T47D (cell line): ENCODE measurements at regions not wholly inside any gene's neighbourhood (a gene's known extent, or its start where the extent isn't known, plus 50 kb on each side); places are given as distances from the start of the nearest gene placed in this dataset.

Experiments used
- DNase-seq, 2 experiments: peaks; one replicate each; pipeline versions ENCODE4 v3.0.0 to v3.0.0-alpha.2; 2011 to 2012; ENCODE audit warnings: low read depth in 1 of 2, low spot score in 1 of 2
- JUND ChIP-seq: IDR thresholded peaks from 2 replicates; pipeline ENCODE4 v1.6.1; 2012; ENCODE audit warnings: low read depth
- in situ Hi-C: cut with HindIII; loops from 2 replicates; pipeline ENCODE4 v1.10.0; 2016; ENCODE audit warnings: low sequenced_read_pairs, low pct_unique_long_range_greater_than_20kb

DNA sequence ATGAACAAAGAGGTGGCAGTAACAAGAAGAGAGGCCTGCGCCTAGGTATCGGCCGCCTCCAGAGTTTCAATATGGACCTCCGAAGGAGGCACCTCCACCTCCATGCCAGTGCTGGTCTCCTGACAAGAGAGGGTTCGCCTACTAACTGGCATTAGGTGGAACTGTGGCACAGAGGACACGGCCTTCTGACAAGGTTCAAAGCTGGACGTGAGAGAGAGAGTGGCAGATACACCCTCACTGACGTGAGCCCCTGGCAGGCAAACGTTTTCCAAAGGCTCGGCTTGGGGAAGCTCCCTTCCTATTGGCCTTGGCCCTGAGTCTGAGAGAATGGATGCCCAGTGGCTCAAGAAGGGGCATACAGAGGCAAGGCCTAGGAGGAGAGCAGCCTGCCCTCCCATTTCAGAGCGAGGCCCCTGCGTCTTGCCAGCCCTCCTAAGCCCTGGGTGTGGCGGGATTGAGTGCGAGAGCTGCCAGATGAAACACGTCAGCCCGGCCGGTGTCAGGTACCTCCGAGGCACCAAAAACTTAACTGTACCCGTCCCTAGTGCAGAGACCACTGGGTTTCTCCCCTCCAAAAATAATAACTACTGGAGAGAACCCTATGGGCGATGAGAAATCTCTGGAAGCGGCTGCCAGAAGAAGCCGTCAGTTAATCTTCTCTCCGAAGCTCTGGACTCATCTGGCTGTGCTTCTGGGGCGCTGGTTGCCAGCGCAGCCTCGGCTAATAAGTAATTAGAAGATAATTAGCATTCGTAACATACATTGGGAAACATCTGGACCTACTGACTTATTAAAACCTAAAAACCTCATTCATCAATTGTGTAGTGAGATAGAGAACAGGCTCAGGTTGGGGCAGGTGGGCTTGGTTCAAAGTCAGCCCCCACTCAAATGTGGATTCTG lies 283.6 kb downstream of the NPHP4 start:
- no peak for DNase-seq
- TF ChIP-seq JUND = no peak
- in situ Hi-C loops = no loop called here

DNA sequence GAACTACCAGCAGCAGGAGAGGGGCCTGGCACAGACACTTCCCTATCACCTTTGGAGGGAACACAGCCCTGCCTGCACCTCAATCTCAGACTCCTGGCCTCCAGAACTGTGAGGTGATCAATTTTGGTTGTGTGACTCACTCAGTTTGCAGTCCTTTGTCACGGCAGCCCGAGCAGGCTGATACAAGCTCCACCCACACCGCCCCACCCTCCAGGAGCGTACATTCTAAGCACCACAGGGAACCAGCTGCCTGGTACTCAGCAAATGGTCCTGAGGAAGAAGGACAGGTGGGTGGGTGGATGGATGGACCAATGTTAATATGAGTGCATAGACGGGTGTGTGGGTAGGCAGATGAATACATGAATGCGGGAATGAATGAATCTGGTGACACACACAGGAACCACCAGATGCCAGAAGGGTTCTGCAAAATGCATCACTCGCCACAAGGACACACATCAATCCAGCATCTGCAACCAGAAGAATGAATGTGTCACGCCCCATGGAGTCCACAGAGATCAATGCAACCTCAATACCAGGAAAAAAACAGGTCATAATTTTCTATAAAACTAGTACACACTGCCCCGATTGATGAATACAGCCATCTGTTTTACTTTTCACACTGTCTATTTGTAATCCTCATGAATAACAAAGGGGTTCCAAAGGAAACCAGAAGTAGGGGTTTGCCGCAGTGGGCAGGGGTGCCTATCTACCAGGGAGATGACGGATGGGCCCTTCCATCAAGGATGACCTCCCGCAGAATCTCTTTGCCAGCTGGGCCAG lies 284.5 kb downstream of the NPHP4 start:
- in situ Hi-C loops = no loop called here
- TF ChIP-seq JUND = no peak
- DNase-seq = no peak

DNA sequence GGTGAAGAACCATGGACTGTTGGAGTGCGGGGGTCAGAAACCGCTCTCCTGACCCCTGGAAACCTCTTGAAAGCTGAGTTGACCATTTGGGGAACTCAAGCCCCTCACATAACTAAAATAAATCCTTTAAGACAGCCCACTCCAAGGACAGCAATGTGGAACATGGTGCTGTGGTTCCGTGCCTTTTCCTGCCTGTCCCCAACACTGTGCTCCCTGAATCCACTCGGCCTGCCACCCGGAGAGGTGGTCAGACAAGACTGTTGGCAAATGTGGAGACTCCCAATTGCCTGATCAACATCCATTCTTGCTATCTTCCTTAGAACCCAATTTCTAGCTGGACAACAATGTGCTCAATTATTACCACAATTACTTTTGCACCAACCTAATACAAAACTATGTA lies 286.0 kb downstream of the NPHP4 start:
- DNase-seq = no peak
- in situ Hi-C loops = no loop called here
- no peak for TF ChIP-seq JUND

DNA sequence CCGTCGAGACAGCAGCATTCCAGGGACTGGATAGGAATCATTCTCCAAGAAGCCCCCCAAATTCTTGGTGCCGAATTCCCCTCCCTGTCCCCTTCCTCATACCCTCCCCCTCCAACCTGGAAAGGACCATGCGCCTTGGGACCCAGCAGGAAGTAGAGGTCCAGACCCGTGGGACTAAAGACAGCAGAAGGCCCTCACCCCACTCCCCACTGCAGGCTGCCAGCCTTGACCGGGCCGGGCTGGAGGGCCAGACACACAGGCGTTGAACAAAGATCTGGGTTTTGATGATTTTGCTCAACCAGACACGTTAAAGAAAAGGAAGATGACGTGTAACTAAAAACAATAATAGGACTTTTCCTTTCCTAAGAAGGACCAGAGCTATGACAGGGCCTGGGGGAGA lies 286.5 kb downstream of the NPHP4 start:
- DNase-seq = no peak
- in situ Hi-C loops = no loop called here
- no peak for TF ChIP-seq JUND

DNA sequence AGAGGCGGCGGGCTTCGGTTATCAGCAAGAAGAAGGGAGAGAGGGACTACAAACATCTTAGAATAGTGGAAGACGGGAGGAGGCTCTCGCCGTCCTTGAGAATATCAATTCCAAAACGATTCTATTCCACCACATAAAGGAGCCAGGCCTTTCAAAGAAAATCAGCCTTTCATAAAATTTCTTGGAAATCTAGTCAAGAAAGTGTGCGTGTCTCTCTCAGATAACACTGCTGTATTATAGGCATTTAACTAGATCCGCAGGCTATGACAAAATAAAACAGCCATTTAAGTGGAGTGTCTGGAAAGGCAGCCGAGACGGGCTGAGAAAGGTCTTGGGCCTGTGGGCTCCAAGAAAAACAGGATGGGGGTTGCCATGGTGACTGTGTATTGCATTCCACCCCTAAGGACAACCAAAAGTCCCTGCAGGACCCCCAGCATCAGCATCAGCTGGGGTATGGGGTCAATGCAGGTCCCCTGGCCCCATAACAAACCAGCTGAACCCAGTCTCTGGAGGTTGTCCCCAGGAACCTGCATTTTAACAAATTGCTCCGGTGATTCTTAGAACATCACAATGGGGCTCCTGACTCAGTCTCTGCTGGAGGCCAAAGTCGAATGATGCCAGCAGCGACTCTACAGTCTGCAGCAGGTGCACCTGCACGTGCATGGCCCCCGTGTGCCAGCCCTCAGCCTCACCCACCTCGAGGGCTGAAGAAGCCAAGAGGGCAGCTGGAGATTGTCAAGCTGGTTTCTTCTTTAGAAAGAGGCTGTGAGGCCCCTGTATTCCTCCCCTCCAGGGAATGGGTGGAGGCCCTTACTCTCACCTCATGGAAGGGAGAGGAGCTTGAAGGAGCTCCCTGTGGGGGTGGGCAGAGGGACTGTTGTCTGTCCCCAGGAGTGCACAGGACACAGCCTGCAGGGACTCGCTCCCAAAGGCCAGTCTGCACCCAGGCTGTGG lies 287.4 kb downstream of the NPHP4 start:
- in situ Hi-C loops = no loop called here
- DNase-seq = no peak
- TF ChIP-seq JUND = no peak

DNA sequence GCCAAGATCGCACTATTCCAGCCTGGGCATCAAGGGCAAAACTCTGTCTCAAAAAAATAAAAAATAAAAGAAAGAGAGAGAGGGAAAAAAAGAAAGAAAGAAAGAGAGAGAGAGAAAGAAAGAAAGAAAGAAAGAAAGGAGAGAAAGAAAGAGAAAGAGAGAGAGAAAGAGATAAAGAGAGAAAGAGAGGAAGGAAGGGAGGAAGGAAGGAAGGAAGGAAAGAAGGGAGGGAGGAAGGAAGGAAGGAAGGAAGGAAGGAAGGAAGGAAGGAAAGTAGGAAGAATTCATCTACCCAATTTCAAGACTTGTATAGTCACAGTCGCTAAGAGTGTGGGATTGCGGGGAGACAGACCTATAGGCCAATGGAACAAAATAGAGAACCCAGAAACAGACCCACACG lies 290.6 kb downstream of the NPHP4 start:
- DNase-seq = no peak
- TF ChIP-seq JUND = no peak
- in situ Hi-C loops = no loop called here

DNA sequence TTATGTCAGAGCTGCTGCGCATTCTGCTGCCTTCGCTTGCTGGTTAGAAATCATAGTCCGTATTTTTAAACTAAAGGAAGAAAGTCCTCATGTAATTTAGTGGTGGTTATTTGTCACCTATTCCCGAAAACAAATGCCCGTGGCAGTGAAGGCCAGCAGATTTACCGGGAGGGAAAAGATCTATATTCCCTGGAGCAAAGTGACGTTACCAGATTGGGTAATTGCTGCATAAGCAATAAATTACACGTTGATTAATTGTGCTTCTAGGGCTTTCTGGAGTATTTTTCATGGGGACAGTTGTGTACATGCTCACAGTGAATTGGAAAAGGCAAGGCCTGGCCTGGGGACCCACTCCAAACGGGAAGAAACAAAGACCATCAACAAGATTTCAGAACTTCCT lies 298.7 kb downstream of the NPHP4 start:
- no peak for DNase-seq
- no peak for TF ChIP-seq JUND
- in situ Hi-C loops = no loop called here

DNA sequence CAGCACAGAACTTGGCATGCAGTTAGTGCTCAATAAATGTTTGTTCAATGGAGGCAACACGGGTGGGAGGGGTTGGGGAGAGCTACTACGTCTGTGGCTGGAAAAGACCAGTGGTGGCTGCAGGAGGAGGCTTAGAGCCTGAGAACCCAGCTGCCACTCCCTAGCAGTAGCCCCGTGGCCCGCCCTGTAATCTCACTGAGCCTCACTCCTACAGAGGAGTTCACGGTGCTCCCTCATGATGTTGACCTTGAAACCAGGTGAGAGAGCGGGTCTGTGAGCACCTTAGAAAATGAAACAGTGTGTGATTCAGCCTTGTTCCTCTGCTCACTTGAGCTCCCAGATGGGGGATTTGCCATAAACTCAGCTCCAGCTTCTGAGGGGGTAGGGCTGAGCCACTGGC lies 299.6 kb downstream of the NPHP4 start:
- no peak for TF ChIP-seq JUND
- no peak for DNase-seq
- in situ Hi-C loops = no loop called here

DNA sequence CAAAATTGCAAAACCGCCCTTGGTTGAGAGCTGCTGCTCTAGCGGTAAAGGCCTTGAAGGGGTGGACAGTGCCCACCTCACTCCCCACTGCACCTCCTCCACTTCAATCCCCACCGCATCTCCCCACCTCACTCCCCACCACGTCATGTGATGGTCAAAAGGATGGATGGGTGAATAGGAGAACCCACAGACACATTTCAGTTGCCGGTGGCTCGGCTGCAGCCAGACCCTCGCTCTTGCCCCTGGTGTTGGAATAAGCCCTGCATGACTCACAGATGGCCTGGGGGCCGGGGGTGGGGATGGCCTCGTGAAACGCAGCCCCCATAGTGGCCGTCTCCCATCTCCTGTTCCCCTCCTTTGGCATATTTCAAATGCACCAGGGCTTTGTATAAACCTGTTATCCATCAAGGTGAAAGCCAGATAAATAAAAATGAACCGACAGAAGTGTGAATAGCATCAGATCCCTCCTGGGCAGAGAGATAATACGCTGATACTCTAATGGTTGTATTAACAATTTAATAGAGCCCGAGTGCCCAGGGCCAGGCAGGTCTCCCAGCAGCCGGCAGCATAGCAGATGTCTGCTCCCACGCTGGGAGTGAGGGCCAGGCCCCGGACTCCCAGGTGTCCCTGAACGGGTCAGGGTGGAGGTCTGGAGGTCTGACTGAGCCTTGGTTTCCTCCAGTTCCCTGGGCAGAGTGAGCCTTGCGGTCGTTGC lies 300.3 kb downstream of the NPHP4 start:
- in situ Hi-C loops = no loop called here
- no peak for TF ChIP-seq JUND
- no peak for DNase-seq

DNA sequence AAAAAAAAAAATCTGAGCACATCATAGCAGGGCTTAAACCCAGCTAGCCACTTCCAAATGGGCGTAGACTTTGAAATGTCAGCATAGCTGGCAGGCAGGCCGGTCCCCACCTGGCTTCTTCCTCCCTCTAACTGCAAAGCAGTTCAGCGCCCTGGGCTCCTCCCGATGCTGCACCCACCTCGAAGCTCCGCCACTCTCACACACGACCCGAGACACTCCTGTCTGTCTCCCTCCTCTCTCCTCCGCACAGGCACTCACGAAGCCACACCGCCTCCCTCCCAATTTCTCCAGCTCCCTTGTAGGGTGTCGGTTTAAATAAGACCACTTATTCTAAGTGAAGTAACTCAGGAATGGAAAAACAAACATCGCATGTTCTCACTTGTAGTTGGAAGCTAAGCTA lies 301.3 kb downstream of the NPHP4 start:
- no peak for TF ChIP-seq JUND
- DNase-seq = no peak
- in situ Hi-C loops = no loop called here

DNA sequence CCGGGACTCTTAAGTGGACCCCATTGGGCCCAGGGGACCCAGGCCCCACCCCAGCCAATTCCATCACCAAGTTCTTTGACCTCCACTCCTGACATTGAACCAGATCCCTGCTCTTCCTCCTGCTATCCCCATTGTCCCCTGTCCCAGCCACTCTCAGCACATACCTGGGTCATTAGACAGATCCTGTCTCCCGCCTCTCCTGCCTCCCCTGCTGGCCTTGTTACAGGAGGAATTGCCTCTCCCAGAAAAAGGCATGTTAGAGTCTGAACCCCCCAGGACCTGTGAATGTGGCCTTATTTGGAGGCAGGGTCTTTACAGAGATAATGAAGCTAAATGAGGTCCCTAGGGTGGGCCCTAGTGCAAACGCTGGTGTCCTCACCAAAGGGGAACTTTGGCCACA lies 301.9 kb downstream of the NPHP4 start:
- no peak for TF ChIP-seq JUND
- no peak for DNase-seq
- in situ Hi-C loops = no loop called here
